HEK293T (cell line): ENCODE measurements at regions not wholly inside any gene's neighbourhood (a gene's known extent, or its start where the extent isn't known, plus 50 kb on each side); places are given as distances from the start of the nearest gene placed in this dataset.

Experiments
- BHLHE40 ChIP-seq: fragments of 450-650 bp; IDR thresholded peaks from 2 replicates; pipeline ENCODE4 v1.6.1; 2016; ENCODE audit warnings: mild to moderate bottlenecking, moderate library complexity, borderline replicate concordance
- ELF4 ChIP-seq: fragments of 450-650 bp; IDR thresholded peaks from 2 replicates; pipeline ENCODE4 v1.6.1; 2017; ENCODE audit warnings: antibody characterized with exemption
- FOXA1 ChIP-seq: fragments of 450-650 bp; IDR thresholded peaks from 2 replicates; pipeline ENCODE4 v1.6.1; 2016; ENCODE audit warnings: mild to moderate bottlenecking
- FOXK2 ChIP-seq: fragments of 450-650 bp; IDR thresholded peaks from 2 replicates; pipeline ENCODE4 v1.6.1; 2016; ENCODE audit warnings: mild to moderate bottlenecking
- FOXM1 ChIP-seq: fragments of 450-650 bp; IDR thresholded peaks from 2 replicates; pipeline ENCODE4 v1.6.1; 2017; ENCODE audit warnings: mild to moderate bottlenecking, borderline replicate concordance
- HDGF ChIP-seq: fragments of 450-650 bp; IDR thresholded peaks from 2 replicates; pipeline ENCODE4 v1.6.1; 2017; ENCODE audit warnings: antibody characterized with exemption, borderline replicate concordance
- SP1 ChIP-seq: fragments of 450-650 bp; IDR thresholded peaks from 2 replicates; pipeline ENCODE4 v1.6.1; 2017
- SUZ12 ChIP-seq: fragments of 450-650 bp; IDR thresholded peaks from 2 replicates; pipeline ENCODE4 v1.6.1; 2016; ENCODE audit warnings: mild to moderate bottlenecking
- TARDBP ChIP-seq: fragments of 450-650 bp; IDR thresholded peaks from 2 replicates; pipeline ENCODE4 v1.6.1; 2016

DNA sequence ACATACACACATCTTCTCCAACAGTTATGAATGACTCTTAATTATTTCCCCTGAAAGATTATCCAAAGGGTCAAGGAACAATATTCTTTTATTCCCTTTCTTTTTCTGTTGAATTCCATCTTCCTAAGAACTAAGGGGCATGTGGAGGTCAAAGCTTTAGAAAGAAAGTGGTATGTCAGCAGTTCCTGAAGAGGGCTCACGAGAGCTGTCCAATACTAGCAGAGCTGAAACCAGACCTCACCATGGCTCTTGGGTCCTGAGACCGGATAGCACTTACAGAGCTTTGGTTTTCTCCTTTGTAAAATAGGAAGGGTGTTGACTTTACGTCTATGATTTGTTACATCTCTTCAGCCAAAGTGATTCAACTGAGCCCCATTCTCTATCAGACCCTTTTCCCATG, 109.8 kb upstream of the FREM2 start:
- TF ChIP-seq SP1, result no peak
- TF ChIP-seq HDGF, result no peak
- TF ChIP-seq FOXK2, result no peak
- no peak for TF ChIP-seq BHLHE40
- no peak for TF ChIP-seq SUZ12
- no peak for TF ChIP-seq FOXA1
- TF ChIP-seq FOXM1, result no peak
- no peak for TF ChIP-seq ELF4
- TF ChIP-seq TARDBP, result no peak
